ENCODE measurements at regions not wholly inside any gene's neighbourhood (a gene's known extent, or its start where the extent isn't known, plus 50 kb on each side); places are given as distances from the start of the nearest gene placed in this dataset.

- H3K9me2 ChIP-seq: no peaks in the 10 kb centered on the region
- 0% methylated on average over 2 of the region's 2 CpGs for WGBS (ENCODE audit: low lambda C conversion rate)
- H3K4me2 ChIP-seq: no peak overlapping the region
- H3K4me1 ChIP-seq (ENCODE audit: control insufficient read depth in 1 of 2, insufficient read depth in 2 of 2, low read depth in 1 of 2, low read length in 1 of 2): no peaks in the 10 kb centered on the region
- H3K27ac ChIP-seq (ENCODE audit: low read depth in 2 of 2, low read length in 1 of 2): no peak overlapping the region
- H3K27me3 ChIP-seq (ENCODE audit: insufficient read depth): no peaks in the 10 kb centered on the region
- no peaks in the 10 kb centered on the region for H3F3A ChIP-seq (replicated peaks; ENCODE audit: insufficient read depth)
- H4K20me1 ChIP-seq (ENCODE audit: insufficient read depth): no peaks in the 10 kb centered on the region
- H3K36me3 ChIP-seq (replicated peaks in 1 of 2; ENCODE audit: control insufficient read depth in 1 of 2, insufficient read depth in 2 of 2, low read length in 1 of 2): no peaks in the 10 kb centered on the region
- DNase-seq: no peak
- POLR2A ChIA-PET: no interaction called here
- no peak overlapping the region for H3K4me3 ChIP-seq (ENCODE audit: low read depth in 2 of 2, low read length in 1 of 2)
- no peak overlapping the region for H3K9ac ChIP-seq
- H3K79me2 ChIP-seq (ENCODE audit: insufficient read depth): no peaks in the 10 kb centered on the region; the same call in 1 of the 2 replicates
- CTCF ChIA-PET: no interaction called here
- TF ChIP-seq EZH2phosphoT487 (IDR thresholded peaks at IDR 0.05; ENCODE audit: borderline replicate concordance, low read depth): no peak
- no peak for TF ChIP-seq JUND (IDR thresholded peaks at IDR 0.05)
- no peak for TF ChIP-seq TCF12 (IDR thresholded peaks at IDR 0.05)
- no peak for TF ChIP-seq ELF1 (IDR thresholded peaks at IDR 0.05)
- TF ChIP-seq GABPA (IDR thresholded peaks at IDR 0.05; ENCODE audit: low read depth): no peak
- no peak for TF ChIP-seq MEF2A (IDR thresholded peaks at IDR 0.05; ENCODE audit: borderline replicate concordance, low read depth)
- TF ChIP-seq IRF3 (IDR thresholded peaks at IDR 0.05; ENCODE audit: low read depth, low read length): no peak
- no peak for TF ChIP-seq GATA2 (CRISPR knock-in tag; IDR thresholded peaks at IDR 0.05)
- TF ChIP-seq, protein P1, sequence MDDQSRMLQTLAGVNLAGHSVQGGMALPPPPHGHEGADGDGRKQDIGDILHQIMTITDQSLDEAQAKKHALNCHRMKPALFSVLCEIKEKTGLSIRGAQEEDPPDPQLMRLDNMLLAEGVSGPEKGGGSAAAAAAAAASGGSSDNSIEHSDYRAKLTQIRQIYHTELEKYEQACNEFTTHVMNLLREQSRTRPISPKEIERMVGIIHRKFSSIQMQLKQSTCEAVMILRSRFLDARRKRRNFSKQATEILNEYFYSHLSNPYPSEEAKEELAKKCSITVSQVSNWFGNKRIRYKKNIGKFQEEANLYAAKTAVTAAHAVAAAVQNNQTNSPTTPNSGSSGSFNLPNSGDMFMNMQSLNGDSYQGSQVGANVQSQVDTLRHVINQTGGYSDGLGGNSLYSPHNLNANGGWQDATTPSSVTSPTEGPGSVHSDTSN (IDR thresholded peaks at IDR 0.05): no peak
- no peak for TF ChIP-seq EP300 (IDR thresholded peaks at IDR 0.05; ENCODE audit: borderline replicate concordance in 1 of 2, low read depth in 1 of 2, low read length in 1 of 2)
- TF ChIP-seq SIN3A (IDR thresholded peaks at IDR 0.05; ENCODE audit: borderline replicate concordance, low read depth, low read length): no peak
- TF ChIP-seq RFX5 (IDR thresholded peaks at IDR 0.05; ENCODE audit: low read length): no peak
- TF ChIP-seq NFIC (IDR thresholded peaks at IDR 0.05; ENCODE audit: borderline replicate concordance): no peak
- TF ChIP-seq, protein P2, sequence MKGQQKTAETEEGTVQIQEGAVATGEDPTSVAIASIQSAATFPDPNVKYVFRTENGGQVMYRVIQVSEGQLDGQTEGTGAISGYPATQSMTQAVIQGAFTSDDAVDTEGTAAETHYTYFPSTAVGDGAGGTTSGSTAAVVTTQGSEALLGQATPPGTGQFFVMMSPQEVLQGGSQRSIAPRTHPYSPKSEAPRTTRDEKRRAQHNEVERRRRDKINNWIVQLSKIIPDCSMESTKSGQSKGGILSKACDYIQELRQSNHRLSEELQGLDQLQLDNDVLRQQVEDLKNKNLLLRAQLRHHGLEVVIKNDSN (IDR thresholded peaks at IDR 0.05; ENCODE audit: borderline replicate concordance, low read depth): no peak
- no peak for TF ChIP-seq NRF1 (IDR thresholded peaks at IDR 0.05; ENCODE audit: low read depth, low read length)
- no peak for TF ChIP-seq MXI1 (IDR thresholded peaks at IDR 0.05; ENCODE audit: low read depth, low read length)
- no peak for TF ChIP-seq RXRA (IDR thresholded peaks at IDR 0.05; ENCODE audit: borderline replicate concordance, low read depth)
- no peaks in the 10 kb centered on the region for H3K9me3 ChIP-seq
- H2AFZ ChIP-seq (ENCODE audit: low read depth): no peak overlapping the region
These were observed 760.2 kb upstream of the SLC39A10 start for GRCh38 chr2:194896871-194897270.

- no peak overlapping the region for H3K9ac ChIP-seq
- TF ChIP-seq, protein P3, sequence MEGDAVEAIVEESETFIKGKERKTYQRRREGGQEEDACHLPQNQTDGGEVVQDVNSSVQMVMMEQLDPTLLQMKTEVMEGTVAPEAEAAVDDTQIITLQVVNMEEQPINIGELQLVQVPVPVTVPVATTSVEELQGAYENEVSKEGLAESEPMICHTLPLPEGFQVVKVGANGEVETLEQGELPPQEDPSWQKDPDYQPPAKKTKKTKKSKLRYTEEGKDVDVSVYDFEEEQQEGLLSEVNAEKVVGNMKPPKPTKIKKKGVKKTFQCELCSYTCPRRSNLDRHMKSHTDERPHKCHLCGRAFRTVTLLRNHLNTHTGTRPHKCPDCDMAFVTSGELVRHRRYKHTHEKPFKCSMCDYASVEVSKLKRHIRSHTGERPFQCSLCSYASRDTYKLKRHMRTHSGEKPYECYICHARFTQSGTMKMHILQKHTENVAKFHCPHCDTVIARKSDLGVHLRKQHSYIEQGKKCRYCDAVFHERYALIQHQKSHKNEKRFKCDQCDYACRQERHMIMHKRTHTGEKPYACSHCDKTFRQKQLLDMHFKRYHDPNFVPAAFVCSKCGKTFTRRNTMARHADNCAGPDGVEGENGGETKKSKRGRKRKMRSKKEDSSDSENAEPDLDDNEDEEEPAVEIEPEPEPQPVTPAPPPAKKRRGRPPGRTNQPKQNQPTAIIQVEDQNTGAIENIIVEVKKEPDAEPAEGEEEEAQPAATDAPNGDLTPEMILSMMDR (IDR thresholded peaks at IDR 0.05): no peak
- no peak for TF ChIP-seq RFX5 (IDR thresholded peaks at IDR 0.05; ENCODE audit: low read length)
- no peak for TF ChIP-seq MXI1 (IDR thresholded peaks at IDR 0.05; ENCODE audit: low read depth, low read length)
- TF ChIP-seq REST (IDR thresholded peaks at IDR 0.05; ENCODE audit: low read depth, low read length): no peak
- TF ChIP-seq ELF1 (IDR thresholded peaks at IDR 0.05): no peak
- TF ChIP-seq, protein P2 (IDR thresholded peaks at IDR 0.05; ENCODE audit: borderline replicate concordance, low read depth): no peak
- no peak for TF ChIP-seq GATA2 (CRISPR knock-in tag; IDR thresholded peaks at IDR 0.05)
- no peak for TF ChIP-seq TAF1 (IDR thresholded peaks at IDR 0.05; ENCODE audit: borderline replicate concordance, low read depth, low read length)
These were observed 773.3 kb upstream of the SLC39A10 start for GRCh38 chr2:194883711-194884110.

More at GRCh38 chr2:194883711-194884110, 773.3 kb upstream of the SLC39A10 start:
- Histone ChIP-seq H3K36me3 (replicated peaks in 1 of 2; ENCODE audit: control insufficient read depth in 1 of 2, insufficient read depth in 2 of 2, low read length in 1 of 2) (no peaks in the 10 kb centered on the region), H3K9me3 (no peaks in the 10 kb centered on the region), H3K4me2 (no peak overlapping the region), H3K4me1 (ENCODE audit: control insufficient read depth in 1 of 2, insufficient read depth in 2 of 2, low read depth in 1 of 2, low read length in 1 of 2) (no peaks in the 10 kb centered on the region), H3F3A (replicated peaks; ENCODE audit: insufficient read depth) (no peaks in the 10 kb centered on the region), H3K9me2 (no peaks in the 10 kb centered on the region), H3K4me3 (ENCODE audit: low read depth in 2 of 2, low read length in 1 of 2) (no peak overlapping the region), H2AFZ (ENCODE audit: low read depth) (no peak overlapping the region), H3K27me3 (ENCODE audit: insufficient read depth) (no peaks in the 10 kb centered on the region), H3K27ac (ENCODE audit: low read depth in 2 of 2, low read length in 1 of 2) (no peak overlapping the region), H4K20me1 (ENCODE audit: insufficient read depth) (no peaks in the 10 kb centered on the region), H3K79me2 (ENCODE audit: insufficient read depth) (no peaks in the 10 kb centered on the region)
- WGBS (ENCODE audit: low lambda C conversion rate): 13% methylated on average over 2 of the region's 2 CpGs
- POLR2A ChIA-PET: no interaction called here
- DNase-seq: no peak
- CTCF ChIA-PET: interaction anchor here (1.2 kb wide), 1 partner anchor 9 kb away, joined by 3 read pairs; no protein-coding TSS in a partner anchor
